Activated gamma-delta T cell treated with Interleukin-2 at 50 U/mL for 16 hours (primary cell): ENCODE measurements at regions not wholly inside any gene's neighbourhood (a gene's known extent, or its start where the extent isn't known, plus 50 kb on each side); places are given as distances from the start of the nearest gene placed in this dataset.

Experiments
- DNase-seq: peaks from one replicate; pipeline ENCODE4 v3.0.0-alpha.2; 2020

GRCh38 chr22:47808886-47809620 lies 1046.6 kb downstream of the TBC1D22A start:
- DNase-seq: no peak

GRCh38 chr22:47808236-47808635 lies 1045.8 kb downstream of the TBC1D22A start:
- DNase-seq: no peak

GRCh38 chr22:47807506-47807905 lies 1045.1 kb downstream of the TBC1D22A start:
- DNase-seq: no peak

- DNase-seq: no peak
Measured at GRCh38 chr22:47806894-47807293, 1044.4 kb downstream of the TBC1D22A start.

GRCh38 chr22:47805394-47805935 lies 1043.0 kb downstream of the TBC1D22A start:
- DNase-seq: no peak

- DNase-seq: no peak
Measured at GRCh38 chr22:47804281-47804680, 1041.8 kb downstream of the TBC1D22A start.

GRCh38 chr22:47802421-47802820 lies 1040.0 kb downstream of the TBC1D22A start:
- no peak for DNase-seq

GRCh38 chr22:47801541-47802245 lies 1039.2 kb downstream of the TBC1D22A start:
- no peak for DNase-seq

- DNase-seq: no peak
Measured at GRCh38 chr22:47798229-47798628, 1035.8 kb downstream of the TBC1D22A start.

- no peak for DNase-seq
Measured at GRCh38 chr22:47797342-47797945, 1035.0 kb downstream of the TBC1D22A start.

- peak; percentile 0 for DNase-seq
Measured at GRCh38 chr22:47796128-47796908, 1033.9 kb downstream of the TBC1D22A start.

- DNase-seq: peak; percentile 1
Measured at GRCh38 chr22:47795477-47796127, 1033.2 kb downstream of the TBC1D22A start.

GRCh38 chr22:47794851-47795250 lies 1032.4 kb downstream of the TBC1D22A start:
- no peak for DNase-seq

- peak; percentile 1 for DNase-seq
Measured at GRCh38 chr22:47793304-47794101, 1031.1 kb downstream of the TBC1D22A start.

- no peak for DNase-seq
Measured at GRCh38 chr22:47789171-47789570, 1026.7 kb downstream of the TBC1D22A start.

- DNase-seq: no peak
Measured at GRCh38 chr22:47788461-47788860, 1026.0 kb downstream of the TBC1D22A start.

- no peak for DNase-seq
Measured at GRCh38 chr22:47787501-47788227, 1025.2 kb downstream of the TBC1D22A start.

- no peak for DNase-seq
Measured at GRCh38 chr22:47786650-47787290, 1024.3 kb downstream of the TBC1D22A start.

GRCh38 chr22:47784991-47785390 lies 1022.5 kb downstream of the TBC1D22A start:
- DNase-seq: no peak

GRCh38 chr22:47784367-47784983 lies 1022.0 kb downstream of the TBC1D22A start:
- DNase-seq: no peak
